MM.1S (cell line): ENCODE measurements at regions not wholly inside any gene's neighbourhood (a gene's known extent, or its start where the extent isn't known, plus 50 kb on each side); places are given as distances from the start of the nearest gene placed in this dataset.

ENCODE experiments used
- DNase-seq: peaks from one replicate; pipeline ENCODE4 v3.0.0-alpha.2; 2015
- H2AFZ ChIP-seq: fragments of 300-600 bp; sonication (generic); 2 replicates; pipeline ENCODE4 v1.6.0; 2016; ENCODE audit warnings: antibody characterized with exemption, low read length
- H3F3A ChIP-seq: fragments of 300-600 bp; sonication (generic); 2 replicates; pipeline ENCODE4 v1.6.1; 2016; ENCODE audit warnings: mild to moderate bottlenecking, antibody characterized with exemption, low read length, moderate library complexity, mixed read lengths; ENCODE audit not compliant: insufficient read depth
- H3K27ac ChIP-seq: fragments of 300-600 bp; sonication (generic); 2 replicates; pipeline ENCODE4 v1.5.1; 2016; ENCODE audit warnings: mild to moderate bottlenecking, low read length
- H3K27me3 ChIP-seq: fragments of 300-600 bp; sonication (generic); replicated peaks from 2 replicates; pipeline ENCODE4 v1.6.0; 2016; ENCODE audit warnings: low read length; ENCODE audit not compliant: insufficient read depth
- H3K36me3 ChIP-seq: fragments of 300-600 bp; sonication (generic); replicated peaks from 2 replicates; pipeline ENCODE4 v1.6.1; 2016; ENCODE audit warnings: mild to moderate bottlenecking, low read length, mixed read lengths; ENCODE audit not compliant: insufficient read depth
- H3K4me1 ChIP-seq: fragments of 300-600 bp; sonication (generic); 2 replicates; pipeline ENCODE4 v1.6.1; 2016; ENCODE audit warnings: low read length, mixed read lengths
- H3K4me2 ChIP-seq: fragments of 300-600 bp; sonication (generic); 2 replicates; pipeline ENCODE4 v1.6.0; 2016; ENCODE audit warnings: low read depth, low read length
- H3K4me3 ChIP-seq: fragments of 300-600 bp; sonication (generic); 2 replicates; pipeline ENCODE4 v1.5.1; 2016; ENCODE audit warnings: low read length, mixed read lengths
- H3K79me2 ChIP-seq: fragments of 300-600 bp; sonication (generic); 2 replicates; pipeline ENCODE4 v1.6.1; 2016; ENCODE audit warnings: mixed run types, low read length, mixed read lengths
- H3K9ac ChIP-seq: fragments of 300-600 bp; sonication (generic); 2 replicates; pipeline ENCODE4 v1.6.1; 2016; ENCODE audit warnings: low read length, mixed read lengths
- H3K9me2 ChIP-seq: fragments of 300-600 bp; sonication (generic); replicated peaks from 2 replicates; pipeline ENCODE4 v1.6.1; 2016; ENCODE audit warnings: mild to moderate bottlenecking, low read length, mixed read lengths; ENCODE audit not compliant: insufficient read depth
- H3K9me3 ChIP-seq: fragments of 300-600 bp; sonication (generic); replicated peaks from 2 replicates; pipeline ENCODE4 v1.6.1; 2016; ENCODE audit warnings: mild to moderate bottlenecking, low read length, mixed read lengths; ENCODE audit not compliant: insufficient read depth
- H4K20me1 ChIP-seq: fragments of 300-600 bp; sonication (generic); 2 replicates; pipeline ENCODE4 v1.6.1; 2016; ENCODE audit warnings: mild to moderate bottlenecking, low read length, moderate library complexity, mixed read lengths; ENCODE audit not compliant: insufficient read depth
- CTCF ChIP-seq: fragments of 300-600 bp; sonication (generic); IDR thresholded peaks from 2 replicates; pipeline ENCODE4 v1.5.1; 2016; ENCODE audit warnings: antibody characterized with exemption, low read length, mixed read lengths
- EZH2 ChIP-seq: fragments of 300-600 bp; sonication (generic); optimal IDR thresholded peaks from 2 replicates; pipeline ENCODE3; 2017; ENCODE audit warnings: low read depth, mild to moderate bottlenecking, antibody characterized with exemption, low read length, mixed read lengths
- EZH2phosphoT487 ChIP-seq: fragments of 300-600 bp; sonication (generic); IDR thresholded peaks from 2 replicates; pipeline ENCODE4 v1.6.1; 2018; ENCODE audit warnings: antibody characterized with exemption, low read length

DNA sequence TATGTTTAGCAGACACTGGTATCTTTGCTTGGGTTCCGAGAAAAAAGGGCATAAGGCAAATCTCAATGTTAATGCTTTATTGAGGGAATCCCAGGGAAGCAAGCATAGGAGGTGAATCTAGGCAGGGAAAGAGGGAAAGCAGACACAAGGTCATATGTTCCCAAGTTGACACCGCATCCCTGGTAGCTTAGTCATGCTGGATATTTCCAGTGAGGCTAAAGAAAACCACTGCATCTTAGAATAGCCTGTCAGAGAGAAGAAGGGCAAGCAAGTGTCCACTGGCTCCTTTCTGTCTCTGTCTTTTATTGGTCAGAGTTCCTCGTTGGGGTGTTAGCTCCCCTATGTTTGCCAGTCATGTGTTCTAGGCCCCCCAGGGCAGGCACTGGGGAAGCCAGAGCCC, 104.7 kb downstream of the NKX6-1 start:
- Histone ChIP-seq H3K27ac (no peak overlapping the region), H3K4me3 (no peak overlapping the region), H3K9ac (no peak overlapping the region), H3K4me2 (no peak overlapping the region), H4K20me1 (no peaks in the 10 kb centered on the region), H3K4me1 (no peaks in the 10 kb centered on the region), H3K9me2 (no peaks in the 10 kb centered on the region), H2AFZ (no peak overlapping the region), H3F3A (no peaks in the 10 kb centered on the region), H3K27me3 (no peaks in the 10 kb centered on the region), H3K36me3 (no peaks in the 10 kb centered on the region), H3K79me2 (no peaks in the 10 kb centered on the region), H3K9me3 (no peaks in the 10 kb centered on the region)
- DNase-seq = no peak
- no peak for TF ChIP-seq CTCF
- no peak for TF ChIP-seq EZH2phosphoT487
- TF ChIP-seq EZH2 = no peak

GRCh38 chr4:84392951-84393590, 106.0 kb downstream of the NKX6-1 start:
- Histone ChIP-seq H3K27ac (no peak overlapping the region), H3K36me3 (no peaks in the 10 kb centered on the region), H3K4me2 (no peak overlapping the region), H3K4me3 (no peak overlapping the region), H3K27me3 (no peaks in the 10 kb centered on the region), H3K9me2 (no peaks in the 10 kb centered on the region), H3F3A (no peaks in the 10 kb centered on the region), H2AFZ (no peak overlapping the region), H3K9me3 (no peaks in the 10 kb centered on the region), H3K9ac (no peak overlapping the region), H3K79me2 (no peaks in the 10 kb centered on the region), H4K20me1 (no peaks in the 10 kb centered on the region), H3K4me1 (no peaks in the 10 kb centered on the region)
- DNase-seq = no peak
- TF ChIP-seq EZH2 = no peak
- TF ChIP-seq EZH2phosphoT487 = no peak
- TF ChIP-seq CTCF = no peak

- Histone ChIP-seq H3K36me3 (no peaks in the 10 kb centered on the region), H4K20me1 (no peaks in the 10 kb centered on the region), H3K9me2 (no peaks in the 10 kb centered on the region), H3K4me3 (no peak overlapping the region), H2AFZ (no peak overlapping the region), H3K27ac (no peak overlapping the region), H3K4me2 (no peak overlapping the region), H3K4me1 (no peaks in the 10 kb centered on the region), H3K9ac (no peak overlapping the region), H3F3A (no peaks in the 10 kb centered on the region), H3K9me3 (no peaks in the 10 kb centered on the region), H3K79me2 (no peaks in the 10 kb centered on the region), H3K27me3 (no peaks in the 10 kb centered on the region)
- DNase-seq = no peak
- TF ChIP-seq CTCF (no peak), EZH2 (no peak), EZH2phosphoT487 (no peak)
Measured at GRCh38 chr4:84389406-84389805, 109.7 kb downstream of the NKX6-1 start.
